CD4-positive, CD25-positive, alpha-beta regulatory T cell (primary cell): ENCODE measurements at regions not wholly inside any gene's neighbourhood (a gene's known extent, or its start where the extent isn't known, plus 50 kb on each side); places are given as distances from the start of the nearest gene placed in this dataset.

Experiments
- ATAC-seq, 2 donors: fragments of 150-1000 bp; cut with Tn5 transposase; one replicate each; pipeline ENCODE4 v1.10.0; 2021; ENCODE audit warnings: low read depth in 2 of 2, moderate number of reproducible peaks in 2 of 2, moderate library complexity in 1 of 2
- DNase-seq, 3 donors: peaks; one replicate each; pipeline versions ENCODE4 v3.0.0 to v3.0.0-alpha.2; 2012 to 2022; ENCODE audit warnings: mixed read lengths in 1 of 3
- H3K27ac ChIP-seq: one replicate; pipeline ENCODE4 v1.7.0; 2013; ENCODE audit warnings: mild to moderate bottlenecking, low read length; ENCODE audit not compliant: insufficient read depth, poor library complexity, severe bottlenecking
- H3K27me3 ChIP-seq: one replicate; pipeline ENCODE4 v1.7.0; 2013; ENCODE audit warnings: low read length; ENCODE audit not compliant: control insufficient read depth, insufficient read depth
- H3K36me3 ChIP-seq: one replicate; pipeline ENCODE4 v1.7.0; 2013; ENCODE audit warnings: mild to moderate bottlenecking, low read length, moderate library complexity; ENCODE audit not compliant: control insufficient read depth, insufficient read depth
- H3K4me1 ChIP-seq: 2 replicates; pipeline ENCODE4 v1.7.0; 2013; ENCODE audit warnings: mild to moderate bottlenecking, low read length; ENCODE audit not compliant: insufficient read depth, control insufficient read depth, poor library complexity, severe bottlenecking
- H3K4me3 ChIP-seq: one replicate; pipeline ENCODE4 v1.7.0; 2013; ENCODE audit warnings: low read depth, mild to moderate bottlenecking, low read length, moderate library complexity
- H3K9me3 ChIP-seq, 2 experiments: 1 replicate in 1 of 2; 2 replicates in 1 of 2; pipeline ENCODE4 v1.7.0; 2013; ENCODE audit warnings: low read length in 2 of 2, mild to moderate bottlenecking in 1 of 2, moderate library complexity in 1 of 2; ENCODE audit not compliant: control insufficient read depth in 2 of 2
- H3K27ac Mint-ChIP-seq, 3 donors: one replicate each; pipeline ENCODE4 v1.8.0; 2020 to 2022; ENCODE audit warnings: mild to moderate bottlenecking in 3 of 3, mixed read lengths in 3 of 3, moderate library complexity in 2 of 3
- H3K27me3 Mint-ChIP-seq: one replicate; pipeline ENCODE4 v1.8.0; 2022; ENCODE audit warnings: mild to moderate bottlenecking, mixed read lengths
- H3K36me3 Mint-ChIP-seq: one replicate; pipeline ENCODE4 v1.8.0; 2020; ENCODE audit warnings: mixed read lengths
- H3K4me1 Mint-ChIP-seq, 4 donors: one replicate each; pipeline ENCODE4 v1.8.0; 2020 to 2022; ENCODE audit warnings: mixed read lengths in 4 of 4, mild to moderate bottlenecking in 1 of 4
- H3K4me3 Mint-ChIP-seq, 4 donors: one replicate each; pipeline ENCODE4 v1.8.0; 2020 to 2022; ENCODE audit warnings: mild to moderate bottlenecking in 4 of 4, mixed read lengths in 4 of 4, moderate library complexity in 3 of 4
- H3K9me3 Mint-ChIP-seq, 7 donors: one replicate each; pipeline ENCODE4 v1.8.0; 2020 to 2022; ENCODE audit warnings: mixed read lengths in 7 of 7, mild to moderate bottlenecking in 3 of 7, moderate library complexity in 2 of 7

DNA sequence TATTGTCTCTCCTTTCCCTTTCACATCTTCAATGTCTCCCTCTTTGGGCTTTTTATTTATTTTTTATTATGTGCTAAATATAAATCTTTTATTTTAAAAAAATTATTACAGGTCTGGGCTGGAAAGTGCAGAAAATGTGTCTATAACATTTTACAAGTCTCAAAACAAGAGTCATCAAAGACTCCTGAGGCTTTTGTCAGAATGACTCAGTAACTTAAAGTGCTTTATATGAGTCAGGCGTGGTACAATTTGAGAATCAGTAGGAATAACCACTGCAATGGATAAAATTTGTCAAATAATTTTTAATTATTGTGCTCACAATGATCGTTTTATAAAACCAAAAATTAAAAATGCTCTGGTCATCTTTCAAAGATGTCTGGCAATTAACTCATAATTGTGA, 193.9 kb downstream of the MMUT start:
- H3K36me3 ChIP-seq: no peaks in the 10 kb centered on the region
- no peaks in the 10 kb centered on the region for H3K4me1 Mint-ChIP-seq
- no peaks in the 10 kb centered on the region for H3K36me3 Mint-ChIP-seq
- H3K9me3 ChIP-seq: no peaks in the 10 kb centered on the region
- H3K4me1 ChIP-seq: no peaks in the 10 kb centered on the region
- H3K27ac ChIP-seq: no peak overlapping the region
- ATAC-seq: no peak
- H3K27me3 ChIP-seq: no peaks in the 10 kb centered on the region
- H3K9me3 Mint-ChIP-seq: peaks cover 0 to 7% (median 0%) of the 10 kb centered on the region in 7 donors
- no peak overlapping the region for H3K4me3 Mint-ChIP-seq
- no peak overlapping the region for H3K4me3 ChIP-seq
- no peak overlapping the region for H3K27ac Mint-ChIP-seq
- DNase-seq: no peak
- H3K27me3 Mint-ChIP-seq: no peaks in the 10 kb centered on the region

DNA sequence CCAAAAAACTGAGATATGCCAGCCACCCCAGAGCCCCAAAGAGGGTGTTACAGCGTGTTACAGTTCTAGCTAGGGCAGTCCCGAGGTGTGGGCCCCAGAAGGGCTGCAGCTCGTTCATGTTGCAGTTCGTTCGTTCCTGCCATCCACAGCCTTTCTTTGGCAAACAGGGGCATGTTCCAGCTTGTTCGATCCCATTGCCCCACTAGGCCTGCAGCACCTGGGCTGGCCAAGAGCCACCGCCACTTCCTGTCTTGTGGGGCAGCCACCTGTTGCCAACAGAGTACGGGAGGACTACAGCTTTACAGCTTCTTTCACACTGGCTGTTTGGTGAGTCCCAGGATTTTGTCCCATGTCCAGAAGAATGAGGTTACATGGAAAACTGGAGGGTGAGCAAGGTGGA, 198.1 kb downstream of the MMUT start:
- Mint-ChIP-seq H3K27ac (no peak overlapping the region), H3K27me3 (no peaks in the 10 kb centered on the region), H3K36me3 (no peaks in the 10 kb centered on the region), H3K4me3 (no peak overlapping the region), H3K9me3 (peaks cover 0 to 7% (median 2%) of the 10 kb centered on the region in 7 donors), H3K4me1 (no peaks in the 10 kb centered on the region)
- H3K27me3 ChIP-seq: no peaks in the 10 kb centered on the region
- no peaks in the 10 kb centered on the region for H3K36me3 ChIP-seq
- H3K9me3 ChIP-seq: no peaks in the 10 kb centered on the region
- DNase-seq (no peak), ATAC-seq (no peak)
- H3K27ac ChIP-seq: no peak overlapping the region
- no peaks in the 10 kb centered on the region for H3K4me1 ChIP-seq
- no peak overlapping the region for H3K4me3 ChIP-seq

DNA sequence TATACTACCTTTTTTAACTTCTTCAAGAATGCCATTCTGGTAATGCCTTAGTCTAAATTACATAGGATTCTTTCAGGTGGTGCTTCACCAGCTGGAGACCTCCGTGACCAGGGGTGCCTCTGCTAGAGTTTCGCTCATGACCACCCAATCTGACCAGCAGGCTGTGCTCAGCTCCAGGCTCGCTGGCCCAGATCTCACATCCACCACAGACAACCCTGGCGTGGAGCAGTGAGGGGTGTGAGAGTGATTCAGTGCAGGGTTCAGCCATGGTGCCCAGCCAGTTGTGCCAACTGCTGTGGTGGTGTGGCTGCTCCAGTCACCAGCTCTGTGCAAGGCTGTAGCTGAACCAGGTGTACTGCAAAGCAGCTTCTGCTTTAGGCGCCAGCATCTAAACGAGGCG, 198.6 kb downstream of the MMUT start:
- Mint-ChIP-seq H3K4me3 (no peak overlapping the region), H3K36me3 (no peaks in the 10 kb centered on the region), H3K27me3 (no peaks in the 10 kb centered on the region), H3K9me3 (peaks cover 0 to 7% (median 2%) of the 10 kb centered on the region in 7 donors), H3K4me1 (no peaks in the 10 kb centered on the region), H3K27ac (no peak overlapping the region)
- ATAC-seq: no peak
- Histone ChIP-seq H3K36me3 (no peaks in the 10 kb centered on the region), H3K27me3 (no peaks in the 10 kb centered on the region), H3K9me3 (no peaks in the 10 kb centered on the region), H3K4me1 (no peaks in the 10 kb centered on the region), H3K27ac (no peak overlapping the region), H3K4me3 (no peak overlapping the region)
- DNase-seq: no peak

DNA sequence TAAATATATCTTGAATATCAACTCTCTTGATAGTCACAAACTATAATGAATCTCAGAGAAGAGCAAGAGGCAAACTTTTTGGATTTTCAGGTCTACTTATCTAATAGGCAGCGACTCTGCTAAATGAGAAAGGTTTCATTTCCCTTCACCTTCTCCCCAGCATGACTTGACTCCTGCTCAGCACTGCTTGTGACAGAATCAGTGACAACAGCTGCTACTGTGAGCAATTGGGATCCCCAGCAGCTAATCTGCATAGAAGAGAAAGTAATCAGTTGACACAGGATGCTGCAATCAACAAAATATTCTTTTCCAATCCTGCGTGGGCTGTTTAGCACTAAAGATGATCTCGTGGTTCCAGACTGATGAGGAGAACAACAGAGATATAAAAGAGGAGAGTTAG, 205.5 kb downstream of the MMUT start:
- no peaks in the 10 kb centered on the region for H3K9me3 ChIP-seq
- ATAC-seq (no peak), DNase-seq (no peak)
- H3K4me1 ChIP-seq: no peaks in the 10 kb centered on the region
- H3K36me3 ChIP-seq: no peaks in the 10 kb centered on the region
- no peak overlapping the region for H3K27ac ChIP-seq
- Mint-ChIP-seq H3K27me3 (no peaks in the 10 kb centered on the region), H3K27ac (no peak overlapping the region), H3K4me3 (no peak overlapping the region), H3K4me1 (no peaks in the 10 kb centered on the region), H3K9me3 (peaks cover 0 to 12% (median 3%) of the 10 kb centered on the region in 7 donors), H3K36me3 (no peaks in the 10 kb centered on the region)
- no peak overlapping the region for H3K4me3 ChIP-seq
- no peaks in the 10 kb centered on the region for H3K27me3 ChIP-seq

DNA sequence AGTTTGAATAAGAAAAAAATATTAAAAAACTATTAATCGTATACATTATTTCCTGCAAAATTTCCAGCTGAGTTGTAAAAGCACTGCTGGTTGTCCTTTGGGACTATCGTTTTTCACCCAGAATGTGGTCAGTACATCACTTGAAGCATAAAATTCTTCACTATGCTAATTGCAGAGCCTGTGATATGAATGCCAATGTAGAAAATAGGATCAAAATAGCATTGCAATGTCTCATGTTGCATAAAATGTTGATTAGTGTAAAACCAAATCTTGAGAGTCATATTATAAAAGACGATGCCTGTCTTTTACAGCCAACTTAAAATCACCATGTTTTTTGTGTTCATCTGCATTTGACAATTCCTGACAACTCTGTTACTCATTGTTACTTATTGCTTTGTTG, 207.7 kb downstream of the MMUT start:
- Histone ChIP-seq H3K27me3 (no peaks in the 10 kb centered on the region), H3K4me3 (no peak overlapping the region), H3K9me3 (no peaks in the 10 kb centered on the region), H3K36me3 (no peaks in the 10 kb centered on the region), H3K4me1 (no peaks in the 10 kb centered on the region), H3K27ac (no peak overlapping the region)
- ATAC-seq (no peak), DNase-seq (no peak)
- Mint-ChIP-seq H3K36me3 (no peaks in the 10 kb centered on the region), H3K27ac (no peak overlapping the region), H3K4me3 (no peak overlapping the region), H3K9me3 (peaks cover 0 to 6% (median 3%) of the 10 kb centered on the region in 7 donors), H3K27me3 (no peaks in the 10 kb centered on the region), H3K4me1 (no peaks in the 10 kb centered on the region)

DNA sequence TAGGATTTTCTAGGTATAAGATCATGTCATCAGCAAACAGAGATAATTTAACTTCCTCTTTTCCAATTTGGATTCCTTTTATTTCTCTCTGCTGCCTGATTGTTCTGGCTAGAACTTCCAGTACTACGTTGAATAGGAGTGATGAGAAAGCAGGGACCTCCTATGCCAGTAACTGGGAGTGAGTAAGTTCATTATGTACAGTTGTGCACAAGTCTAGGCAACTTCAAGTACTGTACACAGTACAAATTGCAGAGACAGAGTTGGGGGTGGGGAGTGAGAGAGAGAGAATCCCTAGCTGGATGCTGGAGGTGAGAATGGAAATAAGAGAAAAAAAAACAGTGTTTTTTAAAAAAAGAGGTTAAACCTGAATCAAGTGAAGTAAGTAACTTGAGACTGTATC, 210.2 kb downstream of the MMUT start:
- H3K9me3 ChIP-seq: no peaks in the 10 kb centered on the region
- H3K4me1 ChIP-seq: no peaks in the 10 kb centered on the region
- no peaks in the 10 kb centered on the region for H3K36me3 Mint-ChIP-seq
- no peaks in the 10 kb centered on the region for H3K27me3 ChIP-seq
- H3K4me1 Mint-ChIP-seq: no peaks in the 10 kb centered on the region
- no peak overlapping the region for H3K27ac Mint-ChIP-seq
- H3K9me3 Mint-ChIP-seq: peaks cover 0 to 7% (median 1%) of the 10 kb centered on the region in 7 donors
- no peak overlapping the region for H3K27ac ChIP-seq
- no peak for DNase-seq
- ATAC-seq: no peak
- no peaks in the 10 kb centered on the region for H3K27me3 Mint-ChIP-seq
- H3K36me3 ChIP-seq: no peaks in the 10 kb centered on the region
- H3K4me3 ChIP-seq: no peak overlapping the region
- no peak overlapping the region for H3K4me3 Mint-ChIP-seq

DNA sequence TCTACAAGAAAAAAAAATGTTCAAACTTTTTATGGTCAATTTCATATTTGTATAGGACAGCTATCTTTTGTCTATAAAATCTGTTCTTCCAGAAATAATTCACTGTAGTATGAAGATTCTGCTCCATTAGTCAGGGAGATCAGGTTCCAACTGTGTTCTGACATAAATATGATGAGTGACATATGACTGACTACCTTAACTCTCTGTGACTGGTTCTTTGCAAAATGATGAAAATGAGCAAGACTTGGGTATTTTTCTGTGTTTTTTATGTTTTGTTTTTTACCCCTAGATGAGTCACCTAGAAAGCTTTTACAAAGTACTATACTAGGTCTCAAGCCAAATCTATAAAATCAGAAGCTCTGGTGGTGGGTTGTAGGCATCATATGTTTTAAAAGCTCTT, 229.6 kb downstream of the MMUT start:
- Mint-ChIP-seq H3K27ac (no peak overlapping the region), H3K9me3 (peaks cover 0 to 18% (median 7%) of the 10 kb centered on the region in 7 donors), H3K27me3 (no peaks in the 10 kb centered on the region), H3K4me1 (no peaks in the 10 kb centered on the region), H3K36me3 (no peaks in the 10 kb centered on the region), H3K4me3 (no peak overlapping the region)
- Histone ChIP-seq H3K27ac (no peak overlapping the region), H3K4me3 (no peak overlapping the region), H3K9me3 (no peaks in the 10 kb centered on the region), H3K36me3 (no peaks in the 10 kb centered on the region), H3K4me1 (no peaks in the 10 kb centered on the region), H3K27me3 (no peaks in the 10 kb centered on the region)
- DNase-seq (no peak), ATAC-seq (no peak)

DNA sequence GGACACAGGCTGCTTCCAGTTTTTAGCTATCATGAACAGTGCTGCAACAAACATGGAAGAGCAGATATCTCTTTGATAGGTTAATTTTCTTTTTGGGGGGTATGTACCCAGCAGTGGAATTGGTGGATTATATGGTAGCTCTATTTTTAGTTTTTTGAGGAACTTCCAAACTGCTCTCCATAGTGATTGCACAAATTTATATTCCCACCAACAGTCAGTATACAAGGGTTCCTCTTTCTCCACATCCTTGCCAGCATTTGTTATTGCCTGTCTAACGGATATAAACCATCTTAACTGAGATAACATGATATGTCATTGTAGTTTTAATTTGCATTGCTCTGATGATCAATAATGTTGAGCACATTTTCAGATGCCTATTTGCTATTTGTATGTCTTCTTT, 237.6 kb downstream of the MMUT start:
- Histone ChIP-seq H3K4me3 (no peak overlapping the region), H3K27me3 (no peaks in the 10 kb centered on the region), H3K27ac (no peak overlapping the region), H3K36me3 (no peaks in the 10 kb centered on the region), H3K9me3 (peaks cover 0 to 1% of the 10 kb centered on the region in 2 experiments), H3K4me1 (no peaks in the 10 kb centered on the region)
- no peaks in the 10 kb centered on the region for H3K27me3 Mint-ChIP-seq
- H3K9me3 Mint-ChIP-seq: peaks cover 0 to 34% (median 2%) of the 10 kb centered on the region in 7 donors
- no peak overlapping the region for H3K4me3 Mint-ChIP-seq
- H3K36me3 Mint-ChIP-seq: no peaks in the 10 kb centered on the region
- no peak for DNase-seq
- H3K27ac Mint-ChIP-seq: no peak overlapping the region
- no peak for ATAC-seq
- H3K4me1 Mint-ChIP-seq: no peaks in the 10 kb centered on the region
